Stimulated activated CD4-positive, alpha-beta T cell treated with anti-CD3 and anti-CD28 coated beads, TNF-alpha, amount 100 ng/mL, for 1 hour (primary cell): ENCODE measurements at regions not wholly inside any gene's neighbourhood (a gene's known extent, or its start where the extent isn't known, plus 50 kb on each side); places are given as distances from the start of the nearest gene placed in this dataset.

ENCODE experiments used
- DNase-seq, 3 donors: peaks; one replicate each; pipeline ENCODE4 v3.0.0-alpha.2; 2020; ENCODE audit warnings: low read depth in 3 of 3, low spot score in 1 of 3

GRCh38 chr21:17901458-17902079 lies 82.4 kb upstream of the C21orf91 start:
- no peak for DNase-seq

- no peak for DNase-seq
Measured at GRCh38 chr21:17900990-17901385, 81.8 kb upstream of the C21orf91 start.

GRCh38 chr21:17900281-17900989 lies 81.3 kb upstream of the C21orf91 start:
- DNase-seq: no peak

- DNase-seq: no peak
Measured at GRCh38 chr21:17889171-17889570, 70.0 kb upstream of the C21orf91 start.

DNA sequence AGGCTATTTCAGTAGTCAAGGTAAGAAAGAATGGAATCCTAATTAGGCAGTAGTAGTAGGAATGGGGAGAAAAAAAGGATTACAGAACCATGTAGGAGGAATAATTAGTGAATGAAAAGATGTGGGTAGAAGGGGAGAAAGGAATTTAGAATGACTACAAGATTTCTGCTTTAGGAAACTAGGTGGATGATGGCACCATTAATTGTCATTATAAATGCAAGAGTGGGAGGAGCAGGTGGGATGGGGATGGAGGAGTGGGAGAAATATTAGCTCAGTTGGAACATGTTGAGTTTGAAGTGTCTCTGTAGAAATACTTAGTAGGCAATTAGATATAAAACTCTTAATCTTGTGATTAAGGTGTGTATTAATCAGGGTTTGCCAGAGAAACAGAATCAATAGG lies 50.0 kb upstream of the C21orf91 start:
- DNase-seq: no peak
